Omental fat pad (tissue), 3 donors: ENCODE measurements at regions not wholly inside any gene's neighbourhood (a gene's known extent, or its start where the extent isn't known, plus 50 kb on each side); places are given as distances from the start of the nearest gene placed in this dataset. TPM values are rescaled to one million over a fixed set of nuclear protein-coding genes. Genes with fewer than 3 reads are reported as not detected.

Experiments
- ATAC-seq: fragments of 150-250 bp; one replicate; pipeline ENCODE4 v1.9.1; 2016; ENCODE audit warnings: mild to moderate bottlenecking, moderate library complexity; ENCODE audit not compliant: low FRiP score
- DNase-seq: peaks from one replicate; pipeline ENCODE4 v3.0.0-alpha.2; 2019; ENCODE audit warnings: low spot score
- CTCF ChIP-seq, 3 donors: fragments of 450-650 bp; IDR thresholded peaks; one replicate each; pipeline ENCODE4 v1.5.1; 2016 to 2017; ENCODE audit warnings: antibody characterized with exemption in 3 of 3, mild to moderate bottlenecking in 3 of 3, moderate library complexity in 2 of 3
- small RNA-seq: library from RNA; depleted of rRNA; stranded (forward); fragments of <200 nt; gene quantifications from one replicate; pipeline ENCODE3, GENCODE V24; 2016

DNA sequence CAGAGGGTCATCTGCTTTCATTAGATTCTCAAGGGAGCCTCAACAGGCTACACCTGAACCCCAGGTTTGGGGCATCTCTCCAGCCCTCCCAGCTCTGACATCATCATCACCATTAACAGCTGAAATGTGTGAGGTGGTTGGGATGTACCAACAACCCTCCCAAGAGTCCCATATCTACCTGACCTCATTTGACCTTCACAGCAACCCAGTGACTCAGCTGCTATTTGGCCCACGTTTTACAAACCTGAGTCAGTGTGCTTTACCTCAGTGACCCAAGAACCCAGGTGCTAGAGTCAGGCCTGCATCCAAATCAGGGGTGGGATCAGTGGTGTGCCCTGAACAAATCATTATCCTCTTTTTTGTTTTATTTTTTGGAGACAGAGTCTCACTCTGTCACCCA is 53.3 kb upstream of the TINAGL1 start:
- no peak for ATAC-seq
- no peak for TF ChIP-seq CTCF (IDR thresholded peaks at IDR 0.05)
- no peak for DNase-seq

- DNase-seq = no peak
- TF ChIP-seq CTCF (IDR thresholded peaks at IDR 0.05) = no peak
- ATAC-seq = peak; percentile 46
Observed at GRCh38 chr1:31523769-31524168, 52.5 kb upstream of the TINAGL1 start.

DNA sequence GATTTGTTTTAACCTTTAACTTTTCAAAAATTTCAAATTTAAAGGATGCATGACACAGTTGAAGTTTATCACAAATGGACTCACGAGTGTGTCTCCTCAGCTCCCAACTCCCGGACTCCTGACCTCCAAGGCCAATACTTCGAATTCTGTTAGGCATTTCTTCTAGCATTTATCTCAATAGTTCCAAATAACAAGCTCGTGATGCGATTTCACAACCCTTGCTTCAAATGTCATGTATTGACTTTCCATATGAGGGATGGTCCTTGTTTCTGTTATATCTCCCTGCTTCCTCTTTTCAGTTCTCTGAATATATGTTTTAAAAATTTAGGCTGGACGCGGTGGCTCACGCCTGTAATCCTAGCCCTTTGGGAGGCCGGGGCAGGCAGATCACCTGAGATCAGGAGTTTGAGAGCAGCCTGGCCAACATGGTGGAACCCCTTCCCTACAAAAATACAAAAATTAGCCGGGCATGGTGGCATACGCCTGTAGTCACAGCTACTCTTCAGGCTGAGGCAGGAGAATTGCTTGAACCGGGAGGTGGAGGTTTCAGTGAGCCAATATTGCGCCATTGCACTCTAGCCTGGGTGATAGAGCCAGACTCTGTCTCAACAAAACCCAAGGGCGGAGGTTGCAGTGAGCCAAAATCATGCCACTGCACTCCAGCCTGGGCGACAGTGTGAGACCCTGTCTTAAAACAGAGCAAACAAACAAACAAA is 52.0 kb upstream of the TINAGL1 start:
- TF ChIP-seq CTCF (IDR thresholded peaks at IDR 0.05) = no peak
- no peak for ATAC-seq
- no peak for DNase-seq

Small RNA genes lying in the stretch of these regions (small RNA-seq; reads per million reads assigned to genes)
- gene RF00019 = not detected
- not detected for gene RNU6-40P
